ENCODE measurements at regions not wholly inside any gene's neighbourhood (a gene's known extent, or its start where the extent isn't known, plus 50 kb on each side); places are given as distances from the start of the nearest gene placed in this dataset.
"Not testable (repeated sequence)": the region's sequence is repeated elsewhere in the genome, so short reads cannot be mapped to it uniquely, and the experiment has no call there.

DNA sequence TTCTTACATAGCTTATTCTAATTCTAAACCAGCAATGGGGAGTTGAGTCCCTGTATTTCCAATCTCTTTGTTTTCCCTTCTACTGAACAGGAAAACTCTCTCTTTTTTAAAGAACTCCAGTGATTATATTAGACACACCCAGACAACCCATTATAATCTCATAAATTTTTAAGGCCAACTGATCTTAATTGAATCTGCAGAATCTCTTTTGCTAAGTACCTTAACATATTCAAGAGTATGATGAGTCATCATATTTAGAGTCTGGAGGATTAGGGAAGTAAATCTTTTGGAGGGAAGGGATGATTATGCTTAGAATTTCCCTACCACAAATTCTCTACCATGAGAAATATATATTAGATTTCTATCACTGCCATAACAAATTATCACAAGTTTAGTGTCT lies 705.1 kb downstream of the CENPC start:
- no peak for DNase-seq (ENCODE audit: low read depth in 2 of 2)

DNA sequence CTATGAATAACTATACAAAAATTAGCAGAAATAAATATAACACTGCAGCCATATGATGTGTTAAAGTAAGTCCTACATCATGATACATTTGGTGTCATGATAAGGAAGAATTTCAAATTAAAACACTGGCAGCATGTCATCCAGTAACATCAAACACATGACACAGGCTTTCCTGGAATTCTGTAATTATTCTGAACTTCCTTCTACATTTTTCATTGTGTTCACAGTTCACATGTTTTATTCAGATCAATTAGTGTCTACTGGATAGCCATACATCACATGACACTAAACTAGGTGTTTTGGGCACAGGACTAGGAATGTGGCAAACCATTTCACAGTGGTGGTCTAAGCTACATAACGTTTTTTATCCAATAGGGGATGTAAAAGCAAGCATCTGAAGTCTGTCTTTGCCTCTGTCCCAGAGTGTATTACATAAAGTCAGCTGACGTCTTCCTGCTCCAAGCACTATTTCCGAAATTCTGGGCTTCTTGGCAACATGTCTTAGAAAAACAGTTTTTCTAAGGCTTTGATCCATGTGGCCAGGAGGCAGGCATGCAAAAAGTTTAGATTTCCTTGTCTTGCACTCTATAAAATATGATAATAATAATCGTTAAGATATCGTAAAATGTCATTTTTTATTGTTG lies 707.9 kb downstream of the CENPC start:
- DNase-seq (ENCODE audit: low read depth in 2 of 2) = no peak

GRCh38 chr4:66829310-66829709 lies 716.0 kb downstream of the CENPC start:
- DNase-seq (ENCODE audit: low read depth in 2 of 2) = no peak

- no peak for DNase-seq (ENCODE audit: low read depth in 2 of 2)
Measured at GRCh38 chr4:66820681-66821080, 724.6 kb downstream of the CENPC start.

- DNase-seq (ENCODE audit: low read depth in 2 of 2) = no peak
Measured at GRCh38 chr4:66814277-66814676, 731.0 kb downstream of the CENPC start.

GRCh38 chr4:66805582-66805981 lies 739.7 kb downstream of the CENPC start:
- DNase-seq (ENCODE audit: low read depth in 2 of 2) = no peak

GRCh38 chr4:66804979-66805378 lies 740.3 kb downstream of the CENPC start:
- DNase-seq (ENCODE audit: low read depth in 2 of 2) = no peak

DNA sequence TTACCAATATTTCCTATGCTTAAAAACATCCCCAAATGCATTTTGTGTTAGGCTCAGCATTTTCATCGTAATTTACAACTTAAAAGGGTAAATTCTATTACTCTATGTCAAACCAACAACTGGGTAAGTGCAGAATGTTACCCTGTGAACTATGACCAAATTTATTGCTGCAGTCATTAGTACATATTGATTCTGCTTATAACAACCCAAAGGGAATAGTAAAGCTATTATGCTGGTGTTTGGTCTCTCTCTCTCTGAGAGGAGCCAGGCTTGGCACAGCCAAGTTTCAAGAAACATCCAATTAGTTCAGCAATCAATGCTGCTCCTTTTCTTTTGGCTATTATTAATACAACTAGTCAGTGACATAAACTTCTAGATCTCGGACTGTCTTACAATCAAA lies 747.7 kb downstream of the CENPC start:
- DNase-seq (ENCODE audit: low read depth in 2 of 2) = no peak

DNA sequence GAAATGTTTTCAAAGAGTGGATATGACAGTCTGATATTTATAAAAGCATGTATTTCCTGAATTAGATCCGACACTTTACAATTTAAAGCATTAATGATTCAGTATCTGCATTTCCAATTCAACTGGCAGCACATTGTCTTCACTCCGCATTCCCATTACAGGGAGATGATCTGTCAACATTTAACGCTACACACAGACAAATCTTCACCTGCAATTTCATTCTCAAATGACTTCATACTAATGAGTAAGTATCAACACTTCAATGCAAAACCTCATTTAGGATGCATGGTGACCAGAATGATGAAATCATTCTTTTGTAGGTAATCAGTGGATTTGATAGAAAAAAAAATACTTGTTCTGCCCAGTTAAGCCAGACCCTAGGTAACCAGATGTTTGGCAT lies 749.6 kb downstream of the CENPC start:
- no peak for DNase-seq (ENCODE audit: low read depth in 2 of 2)

DNA sequence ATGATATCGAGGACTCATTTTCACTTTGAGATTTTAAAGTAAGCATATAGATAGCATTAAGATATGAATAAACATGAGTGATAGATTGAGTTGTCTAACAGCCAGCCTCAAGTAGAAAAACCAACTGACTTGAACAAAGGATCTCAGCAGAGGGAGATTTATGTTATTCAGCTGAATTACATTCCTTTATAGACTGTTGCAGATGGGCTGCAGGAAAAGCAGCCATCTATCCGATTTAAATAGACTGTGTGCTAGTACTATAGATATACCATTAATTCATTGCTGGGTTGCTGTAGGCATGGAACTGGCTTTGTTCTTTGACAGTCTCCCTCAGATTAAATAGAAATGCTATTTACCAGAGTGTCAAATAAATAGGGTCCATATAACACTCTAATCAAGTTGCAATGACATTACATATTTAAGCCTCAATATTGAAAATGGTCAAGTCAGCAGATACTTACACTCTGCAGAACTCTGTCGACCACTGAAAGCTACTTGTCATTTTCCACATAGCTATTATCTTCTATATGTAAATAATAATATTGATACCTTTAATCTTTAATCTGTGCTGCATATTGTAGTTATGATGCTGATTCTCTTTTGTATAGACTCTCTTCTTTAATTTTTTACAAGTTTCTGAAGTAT lies 750.8 kb downstream of the CENPC start:
- DNase-seq (ENCODE audit: low read depth in 2 of 2) = no peak

DNA sequence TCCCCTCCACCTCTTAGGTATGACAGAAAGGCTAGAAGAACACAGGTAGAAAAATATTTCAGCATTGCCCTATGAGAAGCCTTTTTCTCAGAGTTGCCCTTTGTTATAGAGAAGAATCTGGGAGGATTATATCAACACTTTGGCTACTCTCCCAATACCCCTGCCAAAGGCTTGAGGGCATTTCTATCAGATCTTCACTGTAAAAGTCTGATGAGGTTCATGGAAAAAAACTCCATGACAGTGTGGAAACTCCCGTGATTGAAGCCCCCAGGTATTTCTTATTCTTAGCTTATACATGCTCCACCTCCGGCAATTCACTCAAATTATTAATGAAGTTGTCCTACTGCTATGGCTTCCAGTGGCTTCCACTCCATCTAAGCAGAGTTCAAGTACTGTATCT lies 753.6 kb downstream of the CENPC start:
- DNase-seq (ENCODE audit: low read depth in 2 of 2) = no peak

DNA sequence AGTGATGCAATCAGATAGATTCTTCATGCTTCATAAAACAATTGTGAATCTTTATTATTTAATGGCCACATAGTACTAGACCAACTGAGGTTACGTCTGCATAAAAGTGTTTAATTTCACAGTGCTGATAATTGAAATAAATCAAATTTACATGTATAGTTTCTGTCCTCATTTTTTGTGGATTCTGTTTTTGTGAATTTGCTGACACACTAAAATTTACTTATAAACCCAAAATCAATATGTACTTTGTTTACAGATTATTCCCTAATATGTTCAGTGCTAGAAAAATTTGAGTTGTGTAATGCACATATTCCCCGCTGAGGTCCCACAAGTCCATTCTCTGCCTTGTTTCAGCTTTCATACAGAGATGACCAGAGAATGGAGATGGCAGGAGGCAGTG lies 759.8 kb downstream of the CENPC start:
- DNase-seq (ENCODE audit: low read depth in 2 of 2) = no peak

DNA sequence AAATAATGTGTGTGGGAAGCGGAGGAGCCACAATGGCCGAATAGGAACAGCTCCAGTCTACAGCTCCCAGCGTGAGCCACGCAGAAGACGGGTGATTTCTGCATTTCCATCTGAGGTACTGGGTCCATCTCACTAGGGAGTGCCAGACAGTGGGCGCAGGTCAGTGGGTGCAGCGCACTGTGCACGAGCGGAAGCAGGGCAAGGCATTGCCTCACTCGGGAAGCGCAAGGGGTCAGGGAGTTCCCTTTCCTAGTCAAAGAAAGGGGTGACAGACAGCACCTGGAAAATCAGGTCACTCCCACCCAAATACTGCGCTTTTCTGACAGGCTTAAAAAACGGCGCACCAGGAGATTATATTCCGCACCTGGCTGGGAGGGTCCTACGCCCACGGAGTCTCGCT lies 762.6 kb downstream of the CENPC start:
- DNase-seq (ENCODE audit: low read depth in 2 of 2) = not testable (repeated sequence)

- no peak for DNase-seq (ENCODE audit: low read depth in 2 of 2)
Measured at GRCh38 chr4:66777097-66777496, 768.2 kb downstream of the CENPC start.

GRCh38 chr4:66769441-66769840 lies 775.9 kb downstream of the CENPC start:
- no peak for DNase-seq (ENCODE audit: low read depth in 2 of 2)

- no peak for DNase-seq (ENCODE audit: low read depth in 2 of 2)
Measured at GRCh38 chr4:66767442-66767841, 777.9 kb downstream of the CENPC start.

DNA sequence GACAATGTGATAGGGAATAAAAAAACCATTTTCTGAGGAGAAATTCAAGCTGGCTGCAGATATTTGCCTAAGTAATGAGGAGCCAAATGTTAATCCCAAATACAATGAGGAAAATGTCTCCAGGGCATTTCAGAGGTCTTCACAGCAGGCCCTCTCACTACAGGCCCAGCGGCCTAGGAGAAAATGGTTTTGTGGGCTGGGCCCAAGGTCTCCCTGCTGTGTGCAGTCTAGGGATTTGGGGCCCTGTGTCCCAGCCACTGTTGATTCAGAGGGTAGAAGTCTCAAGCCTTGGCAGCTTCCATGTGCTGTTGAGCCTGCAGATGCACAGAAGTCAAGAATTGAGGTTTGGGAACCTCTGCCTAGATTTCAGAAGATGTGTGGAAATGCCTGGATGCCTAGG lies 778.7 kb downstream of the CENPC start:
- no peak for DNase-seq (ENCODE audit: low read depth in 2 of 2)

DNA sequence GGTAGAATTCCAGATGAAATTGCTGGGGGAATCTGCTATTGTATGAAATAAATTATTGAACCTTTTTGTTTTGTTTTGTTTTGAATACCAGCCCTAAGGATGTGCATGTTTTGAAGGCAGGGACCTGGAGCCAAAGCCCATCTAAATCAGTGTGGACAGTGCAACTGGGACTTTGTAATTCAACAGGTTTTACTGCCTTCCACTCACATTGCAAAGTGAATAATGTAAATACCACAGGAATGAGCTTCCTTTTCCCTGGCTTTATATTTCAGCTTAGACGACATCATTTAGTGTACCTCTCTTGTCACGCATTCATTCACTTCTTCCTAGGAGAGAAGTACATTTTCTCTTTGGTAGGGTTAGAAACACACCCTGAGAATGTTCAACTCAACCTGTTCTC lies 795.0 kb downstream of the CENPC start:
- no peak for DNase-seq (ENCODE audit: low read depth in 2 of 2)

GRCh38 chr4:66746918-66747317 lies 798.4 kb downstream of the CENPC start:
- DNase-seq (ENCODE audit: low read depth in 2 of 2) = not testable (repeated sequence)

DNA sequence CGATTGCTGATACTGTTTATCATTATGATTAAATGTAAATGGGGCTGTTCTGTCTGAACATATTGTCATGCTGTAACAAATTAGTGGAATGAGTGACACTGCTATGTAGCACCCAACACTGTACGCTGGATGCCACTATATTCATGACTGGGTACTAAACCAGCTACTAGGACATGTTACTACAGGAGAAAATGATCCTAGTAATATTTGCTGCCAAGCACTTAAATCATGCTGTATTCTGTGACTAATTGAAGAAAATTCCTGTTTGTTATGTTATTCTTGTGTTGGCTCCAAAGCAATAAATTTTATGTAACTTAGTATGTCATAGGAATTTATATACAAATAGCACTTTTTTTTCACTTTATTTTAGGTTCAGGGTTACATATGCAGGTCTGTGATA lies 804.2 kb downstream of the CENPC start:
- no peak for DNase-seq (ENCODE audit: low read depth in 2 of 2)

DNA sequence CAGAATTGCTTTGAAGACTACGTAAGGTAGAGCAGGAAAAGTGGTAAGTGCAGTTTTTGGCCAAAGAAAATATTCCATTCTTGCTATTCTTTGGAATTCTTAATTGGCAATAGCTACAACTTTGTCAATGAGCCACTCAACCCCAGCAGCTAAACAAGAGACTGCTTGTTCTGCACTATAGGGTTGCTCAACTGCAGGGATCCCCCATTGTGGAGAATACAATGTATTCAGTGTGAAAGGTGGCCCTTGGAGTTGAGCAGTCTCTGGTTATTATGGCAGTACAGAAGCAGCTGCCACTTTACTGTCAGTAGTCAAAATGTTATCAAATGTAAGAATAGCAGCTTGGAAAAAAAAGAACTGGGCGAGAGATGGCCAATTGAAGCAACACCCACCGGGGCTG lies 808.7 kb downstream of the CENPC start:
- DNase-seq (ENCODE audit: low read depth in 2 of 2) = no peak

DNA sequence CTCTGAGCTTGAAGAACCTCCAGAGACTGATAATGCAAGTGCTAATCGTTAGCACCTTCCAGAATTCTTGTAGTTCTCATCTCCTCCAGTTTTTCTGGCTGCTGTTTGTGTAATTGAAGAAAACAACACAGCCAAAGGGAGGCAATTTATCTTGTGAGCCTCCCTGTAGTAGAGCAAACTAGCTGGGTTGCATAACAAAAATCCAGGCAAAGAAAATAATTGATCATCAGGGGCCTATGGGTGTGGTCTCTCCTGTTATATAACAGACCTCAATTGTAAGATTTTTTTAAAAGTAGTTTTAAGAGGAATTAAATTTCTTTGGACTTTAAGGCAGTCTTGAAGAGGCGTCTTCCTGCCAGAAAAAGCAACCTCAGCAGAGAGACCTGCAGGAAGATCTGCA lies 817.0 kb downstream of the CENPC start:
- DNase-seq (ENCODE audit: low read depth in 2 of 2) = no peak

GRCh38 chr4:66712301-66712921 lies 832.9 kb downstream of the CENPC start:
- not testable (repeated sequence) for DNase-seq (ENCODE audit: low read depth in 2 of 2)

All from stimulated activated CD8-positive, alpha-beta memory T cell treated with anti-CD3 and anti-CD28 coated beads, Interleukin-2, amount 100 ng/mL, for 1 hour (primary cell).